Loucy (cell line): ENCODE measurements at regions not wholly inside any gene's neighbourhood (a gene's known extent, or its start where the extent isn't known, plus 50 kb on each side); places are given as distances from the start of the nearest gene placed in this dataset.

Experiments
- CTCF ChIP-seq: fragments of 200-600 bp; sonication (generic); conservative IDR thresholded peaks from 2 replicates; pipeline ENCODE4 v1.5.1; 2014; ENCODE audit warnings: mild to moderate bottlenecking, antibody characterized with exemption, low read length
- EZH2phosphoT487 ChIP-seq: fragments of 200-600 bp; IDR thresholded peaks from 2 replicates; pipeline ENCODE4 v1.6.1; 2018; ENCODE audit warnings: antibody characterized with exemption, mild to moderate bottlenecking, moderate library complexity, borderline replicate concordance

GRCh38 chr12:125408718-125409117, 343.5 kb downstream of the AACS start:
- TF ChIP-seq CTCF (no peak), EZH2phosphoT487 (no peak)
